ENCODE measurements at regions not wholly inside any gene's neighbourhood (a gene's known extent, or its start where the extent isn't known, plus 50 kb on each side); places are given as distances from the start of the nearest gene placed in this dataset.

GRCh38 chr6:14448246-14448645, 330.7 kb downstream of the CD83 start:
- H3K4me3 ChIP-seq: no peak overlapping the region
- H3K36me3 ChIP-seq (ENCODE audit: control insufficient read depth in 2 of 2, insufficient read depth in 2 of 2, low read length in 1 of 2): no peaks in the 10 kb centered on the region
- in situ Hi-C loops (cut with MboI) (no loop called here), intact Hi-C loops (cut with micrococcal nuclease; ENCODE audit: unreplicated experiment) (no loop called here)
- H3K79me2 ChIP-seq (ENCODE audit: control insufficient read depth, insufficient read depth, low read length): no peaks in the 10 kb centered on the region
- H3K27ac ChIP-seq (ENCODE audit: control insufficient read depth, insufficient read depth): no peak overlapping the region
- no peaks in the 10 kb centered on the region for H4K20me1 ChIP-seq (ENCODE audit: control insufficient read depth, insufficient read depth)
- WGBS (ENCODE audit: insufficient coverage, insufficient replicate concordance, low lambda C conversion rate, missing lambda C conversion rate): 0% methylated on average over 1 of the region's 1 CpG
- H3K4me1 ChIP-seq (ENCODE audit: control insufficient read depth, insufficient read depth, low read length): no peaks in the 10 kb centered on the region
- DNase-seq (ENCODE audit: low read depth, low spot score): no peak
- no peak for ATAC-seq
- no peak for FAIRE-seq
- ChIA-PET SMC1A (ENCODE audit: uncharacterized antibody, unreplicated experiment) (no interaction called here), CTCF (interaction anchor here (1.0 to 1.1 kb wide), 2 partner anchors 15 to 60 kb away, joined by 3 to 4 read pairs; no protein-coding TSS in a partner anchor), POLR2A (no interaction called here), RAD21 (ENCODE audit: unreplicated experiment) (no interaction called here)
- no peaks in the 10 kb centered on the region for H3K9me3 ChIP-seq (replicated peaks; ENCODE audit: control insufficient read depth, insufficient read depth, low read length)
- no peak for TF ChIP-seq STAT3 (IDR thresholded peaks at IDR 0.05; ENCODE audit: low read depth, low read length)
- TF ChIP-seq ZNF24 (IDR thresholded peaks at IDR 0.05): no peak
- no peak for TF ChIP-seq PAX8 (IDR thresholded peaks at IDR 0.05)
- no peak for TF ChIP-seq NRF1 (conservative IDR thresholded peaks at IDR 0.05; ENCODE audit: low read depth, low read length)
- no peak for TF ChIP-seq USF2 (IDR thresholded peaks at IDR 0.05; ENCODE audit: borderline replicate concordance, low read depth, low read length)
- TF ChIP-seq TBL1XR1 (IDR thresholded peaks at IDR 0.05; ENCODE audit: low read depth, low read length): no peak
- TF ChIP-seq HDAC2 (IDR thresholded peaks at IDR 0.05): no peak
- TF ChIP-seq TCF7 (IDR thresholded peaks at IDR 0.05; ENCODE audit: borderline replicate concordance): no peak
- TF ChIP-seq KLF5 (IDR thresholded peaks at IDR 0.05; ENCODE audit: partially characterized antibody): no peak
- BruUV-seq (replicated peaks): no TSS peak
- no peak overlapping the region for H3K4me2 ChIP-seq (ENCODE audit: control insufficient read depth, insufficient read depth)
- no peak overlapping the region for H3K9ac ChIP-seq (ENCODE audit: control insufficient read depth, insufficient read depth, low read length)
- H3K27me3 ChIP-seq (replicated peaks in 1 of 2; ENCODE audit: control insufficient read depth in 2 of 2, insufficient read depth in 2 of 2, low read length in 1 of 2): no peaks in the 10 kb centered on the region
- H2AFZ ChIP-seq (ENCODE audit: control insufficient read depth, low read depth, low read length): no peak overlapping the region

- in situ Hi-C loops (cut with MboI): no loop called here
- H4K20me1 ChIP-seq (ENCODE audit: control insufficient read depth, insufficient read depth): no peaks in the 10 kb centered on the region
- no peaks in the 10 kb centered on the region for H3K36me3 ChIP-seq (ENCODE audit: control insufficient read depth in 2 of 2, insufficient read depth in 2 of 2, low read length in 1 of 2)
- ChIA-PET CTCF (no interaction called here), POLR2A (no interaction called here), RAD21 (ENCODE audit: unreplicated experiment) (no interaction called here), SMC1A (ENCODE audit: uncharacterized antibody, unreplicated experiment) (no interaction called here)
- 68% methylated on average over 12 of the region's 12 CpGs for WGBS (ENCODE audit: insufficient coverage, insufficient replicate concordance, low lambda C conversion rate, missing lambda C conversion rate)
- no peaks in the 10 kb centered on the region for H3K79me2 ChIP-seq (ENCODE audit: control insufficient read depth, insufficient read depth, low read length)
- DNase-seq (ENCODE audit: low read depth, low spot score) (no peak), ATAC-seq (no peak), FAIRE-seq (no peak)
- H3K9ac ChIP-seq (ENCODE audit: control insufficient read depth, insufficient read depth, low read length): no peak overlapping the region
- H3K27ac ChIP-seq (ENCODE audit: control insufficient read depth, insufficient read depth): no peak overlapping the region
- H3K4me3 ChIP-seq: no peak overlapping the region
- no peaks in the 10 kb centered on the region for H3K4me1 ChIP-seq (ENCODE audit: control insufficient read depth, insufficient read depth, low read length)
- no peak overlapping the region for H3K4me2 ChIP-seq (ENCODE audit: control insufficient read depth, insufficient read depth)
- no peaks in the 10 kb centered on the region for H3K27me3 ChIP-seq (replicated peaks in 1 of 2; ENCODE audit: control insufficient read depth in 2 of 2, insufficient read depth in 2 of 2, low read length in 1 of 2)
- intact Hi-C loops (cut with micrococcal nuclease; ENCODE audit: unreplicated experiment): no loop called here
- no TSS peak for BruUV-seq (replicated peaks)
- no peak overlapping the region for H2AFZ ChIP-seq (ENCODE audit: control insufficient read depth, low read depth, low read length)
- no peaks in the 10 kb centered on the region for H3K9me3 ChIP-seq (replicated peaks; ENCODE audit: control insufficient read depth, insufficient read depth, low read length)
- TF ChIP-seq BCL11A (IDR thresholded peaks at IDR 0.05; ENCODE audit: low read depth, low read length) (no peak), BHLHE40 (IDR thresholded peaks at IDR 0.05; ENCODE audit: borderline replicate concordance in 1 of 2, low read depth in 2 of 2, low read length in 1 of 2) (no peak), E4F1 (IDR thresholded peaks at IDR 0.05; ENCODE audit: borderline replicate concordance, partially characterized antibody) (no peak), PAX8 (IDR thresholded peaks at IDR 0.05) (no peak)
Measured at GRCh38 chr6:14450133-14450504, 332.5 kb downstream of the CD83 start.

Measured in GM12878 (cell line).